ENCODE measurements at regions not wholly inside any gene's neighbourhood (a gene's known extent, or its start where the extent isn't known, plus 50 kb on each side); places are given as distances from the start of the nearest gene placed in this dataset.

DNA sequence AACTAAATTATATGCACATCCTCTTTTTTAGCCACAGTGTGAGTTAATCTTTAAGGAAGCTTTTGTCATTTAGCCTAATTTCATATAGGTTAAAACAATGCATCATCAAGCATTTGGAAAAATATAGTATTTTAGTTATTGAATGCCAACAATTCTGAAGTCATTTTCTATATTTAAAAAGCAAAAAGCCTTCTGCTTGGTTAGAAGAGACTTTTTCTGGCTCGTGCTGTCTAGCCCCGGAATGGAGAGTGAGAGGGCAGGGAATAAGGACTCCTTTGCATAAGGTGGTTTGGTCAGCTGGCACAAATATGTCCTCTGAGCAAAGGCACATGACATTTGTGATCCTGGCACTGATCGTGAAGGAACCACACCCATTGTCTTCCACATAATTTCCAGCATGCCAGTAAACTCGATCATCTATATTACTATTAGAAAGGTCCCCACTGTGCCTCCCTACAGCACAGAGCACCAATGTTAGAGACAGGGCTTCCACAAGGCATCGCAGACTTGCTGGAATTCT, 393.7 kb upstream of the INTU start:
- Mint-ChIP-seq H3K4me3 (no peak overlapping the region), H3K36me3 (no peaks in the 10 kb centered on the region)
- no peak for ATAC-seq

More for the DNA sequence above, 393.7 kb upstream of the INTU start:
- H3K4me1 Mint-ChIP-seq: peaks cover 4% of the 10 kb centered on the region; the same call in 1 of the 2 replicates
- no peak overlapping the region for H3K27ac Mint-ChIP-seq
- no peaks in the 10 kb centered on the region for H3K27me3 Mint-ChIP-seq (ENCODE audit: low read depth)
- H3K9me3 Mint-ChIP-seq: no peaks in the 10 kb centered on the region
- no peak for DNase-seq (ENCODE audit: low spot score)
- TF ChIP-seq NFE2L1 (CRISPR knock-in tag; IDR thresholded peaks at IDR 0.05) (no peak), TEAD4 (CRISPR knock-in tag; IDR thresholded peaks at IDR 0.05) (no peak), SOX15 (CRISPR knock-in tag; IDR thresholded peaks at IDR 0.05) (no peak), ZNF416 (CRISPR knock-in tag; IDR thresholded peaks at IDR 0.05) (no peak), NR2C2 (CRISPR knock-in tag; IDR thresholded peaks at IDR 0.05) (no peak), MYBL2 (CRISPR knock-in tag; IDR thresholded peaks at IDR 0.05) (no peak), JUN (CRISPR knock-in tag; IDR thresholded peaks at IDR 0.05) (no peak), NFATC4 (CRISPR knock-in tag; IDR thresholded peaks at IDR 0.05) (no peak), SP1 (CRISPR knock-in tag; conservative IDR thresholded peaks at IDR 0.05) (no peak), GRHL2 (CRISPR knock-in tag; IDR thresholded peaks at IDR 0.05; ENCODE audit: insufficient replicate concordance, severe bottlenecking) (no peak), NR1H2 (CRISPR knock-in tag; IDR thresholded peaks at IDR 0.05) (no peak)
- TF ChIP-seq, protein P1, sequence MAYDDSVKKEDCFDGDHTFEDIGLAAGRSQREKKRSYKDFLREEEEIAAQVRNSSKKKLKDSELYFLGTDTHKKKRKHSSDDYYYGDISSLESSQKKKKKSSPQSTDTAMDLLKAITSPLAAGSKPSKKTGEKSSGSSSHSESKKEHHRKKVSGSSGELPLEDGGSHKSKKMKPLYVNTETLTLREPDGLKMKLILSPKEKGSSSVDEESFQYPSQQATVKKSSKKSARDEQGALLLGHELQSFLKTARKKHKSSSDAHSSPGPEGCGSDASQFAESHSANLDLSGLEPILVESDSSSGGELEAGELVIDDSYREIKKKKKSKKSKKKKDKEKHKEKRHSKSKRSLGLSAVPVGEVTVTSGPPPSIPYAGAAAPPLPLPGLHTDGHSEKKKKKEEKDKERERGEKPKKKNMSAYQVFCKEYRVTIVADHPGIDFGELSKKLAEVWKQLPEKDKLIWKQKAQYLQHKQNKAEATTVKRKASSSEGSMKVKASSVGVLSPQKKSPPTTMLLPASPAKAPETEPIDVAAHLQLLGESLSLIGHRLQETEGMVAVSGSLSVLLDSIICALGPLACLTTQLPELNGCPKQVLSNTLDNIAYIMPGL (CRISPR knock-in tag; IDR thresholded peaks at IDR 0.05): no peak
- TF ChIP-seq, protein P2, sequence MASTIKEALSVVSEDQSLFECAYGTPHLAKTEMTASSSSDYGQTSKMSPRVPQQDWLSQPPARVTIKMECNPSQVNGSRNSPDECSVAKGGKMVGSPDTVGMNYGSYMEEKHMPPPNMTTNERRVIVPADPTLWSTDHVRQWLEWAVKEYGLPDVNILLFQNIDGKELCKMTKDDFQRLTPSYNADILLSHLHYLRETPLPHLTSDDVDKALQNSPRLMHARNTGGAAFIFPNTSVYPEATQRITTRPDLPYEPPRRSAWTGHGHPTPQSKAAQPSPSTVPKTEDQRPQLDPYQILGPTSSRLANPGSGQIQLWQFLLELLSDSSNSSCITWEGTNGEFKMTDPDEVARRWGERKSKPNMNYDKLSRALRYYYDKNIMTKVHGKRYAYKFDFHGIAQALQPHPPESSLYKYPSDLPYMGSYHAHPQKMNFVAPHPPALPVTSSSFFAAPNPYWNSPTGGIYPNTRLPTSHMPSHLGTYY (CRISPR knock-in tag; IDR thresholded peaks at IDR 0.05): no peak
- TF ChIP-seq, protein P3, sequence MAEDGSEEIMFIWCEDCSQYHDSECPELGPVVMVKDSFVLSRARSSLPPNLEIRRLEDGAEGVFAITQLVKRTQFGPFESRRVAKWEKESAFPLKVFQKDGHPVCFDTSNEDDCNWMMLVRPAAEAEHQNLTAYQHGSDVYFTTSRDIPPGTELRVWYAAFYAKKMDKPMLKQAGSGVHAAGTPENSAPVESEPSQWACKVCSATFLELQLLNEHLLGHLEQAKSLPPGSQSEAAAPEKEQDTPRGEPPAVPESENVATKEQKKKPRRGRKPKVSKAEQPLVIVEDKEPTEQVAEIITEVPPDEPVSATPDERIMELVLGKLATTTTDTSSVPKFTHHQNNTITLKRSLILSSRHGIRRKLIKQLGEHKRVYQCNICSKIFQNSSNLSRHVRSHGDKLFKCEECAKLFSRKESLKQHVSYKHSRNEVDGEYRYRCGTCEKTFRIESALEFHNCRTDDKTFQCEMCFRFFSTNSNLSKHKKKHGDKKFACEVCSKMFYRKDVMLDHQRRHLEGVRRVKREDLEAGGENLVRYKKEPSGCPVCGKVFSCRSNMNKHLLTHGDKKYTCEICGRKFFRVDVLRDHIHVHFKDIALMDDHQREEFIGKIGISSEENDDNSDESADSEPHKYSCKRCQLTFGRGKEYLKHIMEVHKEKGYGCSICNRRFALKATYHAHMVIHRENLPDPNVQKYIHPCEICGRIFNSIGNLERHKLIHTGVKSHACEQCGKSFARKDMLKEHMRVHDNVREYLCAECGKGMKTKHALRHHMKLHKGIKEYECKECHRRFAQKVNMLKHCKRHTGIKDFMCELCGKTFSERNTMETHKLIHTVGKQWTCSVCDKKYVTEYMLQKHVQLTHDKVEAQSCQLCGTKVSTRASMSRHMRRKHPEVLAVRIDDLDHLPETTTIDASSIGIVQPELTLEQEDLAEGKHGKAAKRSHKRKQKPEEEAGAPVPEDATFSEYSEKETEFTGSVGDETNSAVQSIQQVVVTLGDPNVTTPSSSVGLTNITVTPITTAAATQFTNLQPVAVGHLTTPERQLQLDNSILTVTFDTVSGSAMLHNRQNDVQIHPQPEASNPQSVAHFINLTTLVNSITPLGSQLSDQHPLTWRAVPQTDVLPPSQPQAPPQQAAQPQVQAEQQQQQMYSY (CRISPR knock-in tag; IDR thresholded peaks at IDR 0.05): no peak
- TF ChIP-seq, protein P4, sequence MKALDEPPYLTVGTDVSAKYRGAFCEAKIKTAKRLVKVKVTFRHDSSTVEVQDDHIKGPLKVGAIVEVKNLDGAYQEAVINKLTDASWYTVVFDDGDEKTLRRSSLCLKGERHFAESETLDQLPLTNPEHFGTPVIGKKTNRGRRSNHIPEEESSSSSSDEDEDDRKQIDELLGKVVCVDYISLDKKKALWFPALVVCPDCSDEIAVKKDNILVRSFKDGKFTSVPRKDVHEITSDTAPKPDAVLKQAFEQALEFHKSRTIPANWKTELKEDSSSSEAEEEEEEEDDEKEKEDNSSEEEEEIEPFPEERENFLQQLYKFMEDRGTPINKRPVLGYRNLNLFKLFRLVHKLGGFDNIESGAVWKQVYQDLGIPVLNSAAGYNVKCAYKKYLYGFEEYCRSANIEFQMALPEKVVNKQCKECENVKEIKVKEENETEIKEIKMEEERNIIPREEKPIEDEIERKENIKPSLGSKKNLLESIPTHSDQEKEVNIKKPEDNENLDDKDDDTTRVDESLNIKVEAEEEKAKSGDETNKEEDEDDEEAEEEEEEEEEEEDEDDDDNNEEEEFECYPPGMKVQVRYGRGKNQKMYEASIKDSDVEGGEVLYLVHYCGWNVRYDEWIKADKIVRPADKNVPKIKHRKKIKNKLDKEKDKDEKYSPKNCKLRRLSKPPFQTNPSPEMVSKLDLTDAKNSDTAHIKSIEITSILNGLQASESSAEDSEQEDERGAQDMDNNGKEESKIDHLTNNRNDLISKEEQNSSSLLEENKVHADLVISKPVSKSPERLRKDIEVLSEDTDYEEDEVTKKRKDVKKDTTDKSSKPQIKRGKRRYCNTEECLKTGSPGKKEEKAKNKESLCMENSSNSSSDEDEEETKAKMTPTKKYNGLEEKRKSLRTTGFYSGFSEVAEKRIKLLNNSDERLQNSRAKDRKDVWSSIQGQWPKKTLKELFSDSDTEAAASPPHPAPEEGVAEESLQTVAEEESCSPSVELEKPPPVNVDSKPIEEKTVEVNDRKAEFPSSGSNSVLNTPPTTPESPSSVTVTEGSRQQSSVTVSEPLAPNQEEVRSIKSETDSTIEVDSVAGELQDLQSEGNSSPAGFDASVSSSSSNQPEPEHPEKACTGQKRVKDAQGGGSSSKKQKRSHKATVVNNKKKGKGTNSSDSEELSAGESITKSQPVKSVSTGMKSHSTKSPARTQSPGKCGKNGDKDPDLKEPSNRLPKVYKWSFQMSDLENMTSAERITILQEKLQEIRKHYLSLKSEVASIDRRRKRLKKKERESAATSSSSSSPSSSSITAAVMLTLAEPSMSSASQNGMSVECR (CRISPR knock-in tag; IDR thresholded peaks at IDR 0.05; ENCODE audit: borderline replicate concordance): no peak
- ChIA-PET CTCF (no interaction called here), POLR2A (no interaction called here)
